CD4-positive, alpha-beta T cell treated with Interleukin-17A for 4 hours (primary cell): ENCODE measurements at regions not wholly inside any gene's neighbourhood (a gene's known extent, or its start where the extent isn't known, plus 50 kb on each side); places are given as distances from the start of the nearest gene placed in this dataset.
A peak's percentile ranks its signal among the peaks of the same experiment; 100 is the strongest.
"Not testable (repeated sequence)": the region's sequence is repeated elsewhere in the genome, so short reads cannot be mapped to it uniquely, and the experiment has no call there.

Source experiments
- DNase-seq: peaks from one replicate; pipeline ENCODE4 v3.0.0-alpha.2; 2020; ENCODE audit warnings: mixed read lengths

DNA sequence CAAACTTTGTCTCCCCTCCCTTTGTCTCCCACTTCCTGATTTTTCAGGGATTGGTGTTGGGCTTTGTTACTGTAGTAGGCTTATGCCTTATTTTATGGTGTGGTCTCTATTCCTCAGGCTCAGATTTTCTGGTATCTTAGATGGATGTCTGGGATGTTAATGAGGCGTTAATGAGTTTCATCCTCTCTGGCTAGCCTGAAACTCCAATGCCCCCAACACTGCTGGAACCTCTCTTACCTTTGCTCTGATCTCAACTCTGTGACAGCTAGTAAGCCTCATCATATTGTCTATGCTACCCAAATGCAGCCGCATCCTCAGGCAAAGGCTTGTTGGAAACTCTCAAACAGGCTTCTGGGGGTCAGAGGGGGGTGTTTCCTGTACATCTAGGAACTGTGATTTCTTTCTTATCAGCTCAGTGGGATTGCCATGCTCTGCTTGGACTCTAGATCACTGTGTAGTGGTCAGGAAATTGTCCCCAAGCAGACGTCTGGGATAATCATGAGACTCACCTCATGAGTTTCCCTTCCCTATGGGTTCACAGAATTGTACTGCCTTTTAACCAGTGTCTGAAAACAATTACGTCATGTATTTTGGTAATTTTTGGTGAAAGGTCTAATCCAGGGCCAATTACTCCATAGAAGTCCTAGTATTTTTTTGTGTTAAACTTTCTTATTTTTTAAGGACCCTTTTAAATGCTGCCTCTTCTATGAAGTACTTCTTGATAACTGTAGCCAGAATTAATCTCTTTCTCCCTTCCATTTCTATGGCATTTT, 88.8 kb upstream of the TRPC7 start:
- no peak for DNase-seq

DNA sequence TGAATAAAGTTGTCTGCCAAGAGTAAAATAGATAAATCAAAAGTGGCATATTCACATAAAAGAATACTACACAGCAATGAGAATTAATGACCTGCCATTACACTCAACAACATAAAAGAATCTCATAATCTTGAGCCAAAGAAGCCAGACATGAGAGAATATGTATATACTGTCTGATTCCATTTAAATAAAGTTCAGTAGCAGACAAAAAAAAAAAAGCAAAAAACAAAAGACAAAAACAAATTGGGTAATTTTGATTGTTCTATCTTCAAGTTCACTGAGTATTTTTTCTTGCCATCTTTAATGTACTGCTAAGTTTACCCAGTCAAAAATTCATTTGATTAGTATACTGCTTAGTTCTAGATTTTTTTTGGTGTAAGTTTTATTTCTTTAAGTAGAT, 87.9 kb upstream of the TRPC7 start:
- DNase-seq = no peak

DNA sequence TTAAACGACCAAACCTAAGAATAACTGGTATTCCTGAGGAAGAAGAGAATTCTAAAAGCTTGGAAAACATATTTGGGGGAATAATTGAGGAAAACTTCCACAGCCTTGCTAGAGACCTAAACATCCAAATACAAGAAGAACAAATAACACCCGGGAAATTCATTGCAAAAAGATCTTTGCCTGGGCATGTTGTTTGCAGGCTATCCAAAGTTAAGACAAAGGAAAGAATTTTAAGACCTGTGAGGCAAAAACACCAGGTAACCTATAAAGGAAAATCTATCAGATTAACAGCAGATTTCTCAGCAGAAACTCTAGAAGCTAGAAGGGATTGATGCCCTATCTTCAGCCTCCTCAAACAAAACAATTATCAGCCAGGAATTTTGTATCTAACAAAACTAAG, 82.2 kb upstream of the TRPC7 start:
- not testable (repeated sequence) for DNase-seq

GRCh38 chr5:136446565-136446964, 81.2 kb upstream of the TRPC7 start:
- no peak for DNase-seq

- DNase-seq = not testable (repeated sequence)
These were observed 78.8 kb upstream of the TRPC7 start for GRCh38 chr5:136444099-136444498.

- no peak for DNase-seq
These were observed 74.0 kb upstream of the TRPC7 start for GRCh38 chr5:136439367-136439766.

- DNase-seq = no peak
These were observed 70.7 kb upstream of the TRPC7 start for GRCh38 chr5:136435946-136436543.

- no peak for DNase-seq
These were observed 69.5 kb upstream of the TRPC7 start for GRCh38 chr5:136434795-136435194.

- DNase-seq = no peak
These were observed 67.4 kb upstream of the TRPC7 start for GRCh38 chr5:136432705-136433104.

DNA sequence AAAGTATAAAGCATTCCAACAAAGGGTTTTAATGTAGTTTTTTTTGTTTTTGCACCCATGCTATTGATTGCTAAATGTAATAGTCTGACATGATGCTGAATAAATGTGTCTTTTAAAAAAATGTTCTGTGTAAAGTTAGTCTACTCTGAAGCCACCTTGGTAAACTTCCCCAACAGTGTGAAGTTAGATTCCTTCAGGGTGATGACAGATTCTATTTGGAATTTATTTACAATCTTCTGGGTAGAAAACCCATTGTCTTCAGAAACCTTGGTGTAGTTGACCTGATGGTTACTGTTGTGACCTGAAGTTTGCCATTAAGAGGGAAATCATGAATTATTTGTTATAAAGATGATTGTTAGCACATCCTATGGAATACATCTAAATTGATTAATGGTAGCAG, 64.7 kb upstream of the TRPC7 start:
- no peak for DNase-seq

- no peak for DNase-seq
These were observed 62.1 kb upstream of the TRPC7 start for GRCh38 chr5:136427426-136427825.

GRCh38 chr5:136425921-136426320, 60.6 kb upstream of the TRPC7 start:
- DNase-seq = no peak

GRCh38 chr5:136424835-136425584, 59.7 kb upstream of the TRPC7 start:
- peak; percentile 21 for DNase-seq

GRCh38 chr5:136423944-136424606, 58.7 kb upstream of the TRPC7 start:
- no peak for DNase-seq

- no peak for DNase-seq
These were observed 55.0 kb upstream of the TRPC7 start for GRCh38 chr5:136420168-136420898.

GRCh38 chr5:136418301-136418700, 53.0 kb upstream of the TRPC7 start:
- no peak for DNase-seq
